HEK293 (cell line): ENCODE measurements at regions not wholly inside any gene's neighbourhood (a gene's known extent, or its start where the extent isn't known, plus 50 kb on each side); places are given as distances from the start of the nearest gene placed in this dataset.

ENCODE experiments used
- BCL11A ChIP-seq: fragments of 450-650 bp; formaldehyde crosslinking; IDR thresholded peaks from 2 replicates; pipeline ENCODE4 v1.5.1; 2016; ENCODE audit warnings: low read depth, missing biosample characterization, missing genetic modification characterization
- GLI2 ChIP-seq: fragments of 450-650 bp; formaldehyde crosslinking; IDR thresholded peaks from 2 replicates; pipeline ENCODE4; 2017; ENCODE audit warnings: missing biosample characterization, missing genetic modification characterization, low read depth, borderline replicate concordance
- KLF8 ChIP-seq: fragments of 450-650 bp; formaldehyde crosslinking; IDR thresholded peaks from 2 replicates; pipeline ENCODE4 v1.5.1; 2016; ENCODE audit warnings: missing biosample characterization, missing genetic modification characterization
- SCRT2 ChIP-seq: fragments of 450-650 bp; formaldehyde crosslinking; IDR thresholded peaks from 2 replicates; pipeline ENCODE4 v1.5.1; 2016; ENCODE audit warnings: missing biosample characterization, missing genetic modification characterization
- ZNF24 ChIP-seq: fragments of 450-650 bp; formaldehyde crosslinking; IDR thresholded peaks from 2 replicates; pipeline ENCODE4 v1.5.1; 2016; ENCODE audit warnings: missing biosample characterization, missing genetic modification characterization
- ZNF791 ChIP-seq: fragments of 450-650 bp; formaldehyde crosslinking; IDR thresholded peaks from 2 replicates; pipeline ENCODE4 v1.5.1; 2016; ENCODE audit warnings: missing biosample characterization, missing genetic modification characterization
- ZSCAN16 ChIP-seq: fragments of 450-650 bp; formaldehyde crosslinking; IDR thresholded peaks from 2 replicates; pipeline ENCODE4 v1.5.1; 2016; ENCODE audit warnings: missing biosample characterization, missing genetic modification characterization
- TF ChIP-seq, protein P1 (sequence below): fragments of 450-650 bp; formaldehyde crosslinking; IDR thresholded peaks from 2 replicates; pipeline ENCODE4 v1.5.1; 2016; ENCODE audit warnings: missing biosample characterization, missing genetic modification characterization
- TF ChIP-seq, protein P2 (sequence below): fragments of 450-650 bp; formaldehyde crosslinking; IDR thresholded peaks from 2 replicates; pipeline ENCODE4 v1.5.1; 2016; ENCODE audit warnings: missing biosample characterization, missing genetic modification characterization

DNA sequence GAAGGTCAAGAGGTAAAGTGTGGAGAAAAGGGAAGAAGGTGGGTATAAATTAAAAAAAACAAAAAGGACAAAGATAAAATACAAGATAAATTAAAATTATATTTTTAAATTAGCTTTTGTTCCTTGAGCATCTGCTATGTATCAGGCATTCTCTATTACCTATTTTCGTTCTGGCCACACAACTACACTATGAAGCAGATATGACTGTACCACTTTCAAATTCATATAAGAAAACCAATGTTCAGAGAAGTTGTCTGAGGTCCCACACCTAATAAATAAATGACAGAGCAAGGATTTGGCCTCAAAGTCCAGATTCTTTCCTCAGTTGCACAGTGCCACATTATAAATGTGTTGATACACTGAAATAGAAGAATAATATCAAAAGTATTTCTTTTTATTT, 103.8 kb upstream of the PCDH15 start:
- TF ChIP-seq GLI2 (tag by site-specific recombination) (no peak), ZSCAN16 (tag by site-specific recombination) (no peak), ZNF791 (no peak), SCRT2 (no peak), ZNF24 (tag by site-specific recombination) (no peak), BCL11A (tag by site-specific recombination) (no peak), KLF8 (tag by site-specific recombination) (no peak)
- TF ChIP-seq, protein P1, sequence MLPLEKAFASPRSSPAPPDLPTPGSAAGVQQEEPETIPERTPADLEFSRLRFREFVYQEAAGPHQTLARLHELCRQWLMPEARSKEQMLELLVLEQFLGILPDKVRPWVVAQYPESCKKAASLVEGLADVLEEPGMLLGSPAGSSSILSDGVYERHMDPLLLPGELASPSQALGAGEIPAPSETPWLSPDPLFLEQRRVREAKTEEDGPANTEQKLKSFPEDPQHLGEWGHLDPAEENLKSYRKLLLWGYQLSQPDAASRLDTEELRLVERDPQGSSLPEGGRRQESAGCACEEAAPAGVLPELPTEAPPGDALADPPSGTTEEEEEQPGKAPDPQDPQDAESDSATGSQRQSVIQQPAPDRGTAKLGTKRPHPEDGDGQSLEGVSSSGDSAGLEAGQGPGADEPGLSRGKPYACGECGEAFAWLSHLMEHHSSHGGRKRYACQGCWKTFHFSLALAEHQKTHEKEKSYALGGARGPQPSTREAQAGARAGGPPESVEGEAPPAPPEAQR (tag by site-specific recombination) = no peak
- TF ChIP-seq, protein P2, sequence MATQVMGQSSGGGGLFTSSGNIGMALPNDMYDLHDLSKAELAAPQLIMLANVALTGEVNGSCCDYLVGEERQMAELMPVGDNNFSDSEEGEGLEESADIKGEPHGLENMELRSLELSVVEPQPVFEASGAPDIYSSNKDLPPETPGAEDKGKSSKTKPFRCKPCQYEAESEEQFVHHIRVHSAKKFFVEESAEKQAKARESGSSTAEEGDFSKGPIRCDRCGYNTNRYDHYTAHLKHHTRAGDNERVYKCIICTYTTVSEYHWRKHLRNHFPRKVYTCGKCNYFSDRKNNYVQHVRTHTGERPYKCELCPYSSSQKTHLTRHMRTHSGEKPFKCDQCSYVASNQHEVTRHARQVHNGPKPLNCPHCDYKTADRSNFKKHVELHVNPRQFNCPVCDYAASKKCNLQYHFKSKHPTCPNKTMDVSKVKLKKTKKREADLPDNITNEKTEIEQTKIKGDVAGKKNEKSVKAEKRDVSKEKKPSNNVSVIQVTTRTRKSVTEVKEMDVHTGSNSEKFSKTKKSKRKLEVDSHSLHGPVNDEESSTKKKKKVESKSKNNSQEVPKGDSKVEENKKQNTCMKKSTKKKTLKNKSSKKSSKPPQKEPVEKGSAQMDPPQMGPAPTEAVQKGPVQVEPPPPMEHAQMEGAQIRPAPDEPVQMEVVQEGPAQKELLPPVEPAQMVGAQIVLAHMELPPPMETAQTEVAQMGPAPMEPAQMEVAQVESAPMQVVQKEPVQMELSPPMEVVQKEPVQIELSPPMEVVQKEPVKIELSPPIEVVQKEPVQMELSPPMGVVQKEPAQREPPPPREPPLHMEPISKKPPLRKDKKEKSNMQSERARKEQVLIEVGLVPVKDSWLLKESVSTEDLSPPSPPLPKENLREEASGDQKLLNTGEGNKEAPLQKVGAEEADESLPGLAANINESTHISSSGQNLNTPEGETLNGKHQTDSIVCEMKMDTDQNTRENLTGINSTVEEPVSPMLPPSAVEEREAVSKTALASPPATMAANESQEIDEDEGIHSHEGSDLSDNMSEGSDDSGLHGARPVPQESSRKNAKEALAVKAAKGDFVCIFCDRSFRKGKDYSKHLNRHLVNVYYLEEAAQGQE = no peak
